ENCODE measurements at regions not wholly inside any gene's neighbourhood (a gene's known extent, or its start where the extent isn't known, plus 50 kb on each side); places are given as distances from the start of the nearest gene placed in this dataset.

DNA sequence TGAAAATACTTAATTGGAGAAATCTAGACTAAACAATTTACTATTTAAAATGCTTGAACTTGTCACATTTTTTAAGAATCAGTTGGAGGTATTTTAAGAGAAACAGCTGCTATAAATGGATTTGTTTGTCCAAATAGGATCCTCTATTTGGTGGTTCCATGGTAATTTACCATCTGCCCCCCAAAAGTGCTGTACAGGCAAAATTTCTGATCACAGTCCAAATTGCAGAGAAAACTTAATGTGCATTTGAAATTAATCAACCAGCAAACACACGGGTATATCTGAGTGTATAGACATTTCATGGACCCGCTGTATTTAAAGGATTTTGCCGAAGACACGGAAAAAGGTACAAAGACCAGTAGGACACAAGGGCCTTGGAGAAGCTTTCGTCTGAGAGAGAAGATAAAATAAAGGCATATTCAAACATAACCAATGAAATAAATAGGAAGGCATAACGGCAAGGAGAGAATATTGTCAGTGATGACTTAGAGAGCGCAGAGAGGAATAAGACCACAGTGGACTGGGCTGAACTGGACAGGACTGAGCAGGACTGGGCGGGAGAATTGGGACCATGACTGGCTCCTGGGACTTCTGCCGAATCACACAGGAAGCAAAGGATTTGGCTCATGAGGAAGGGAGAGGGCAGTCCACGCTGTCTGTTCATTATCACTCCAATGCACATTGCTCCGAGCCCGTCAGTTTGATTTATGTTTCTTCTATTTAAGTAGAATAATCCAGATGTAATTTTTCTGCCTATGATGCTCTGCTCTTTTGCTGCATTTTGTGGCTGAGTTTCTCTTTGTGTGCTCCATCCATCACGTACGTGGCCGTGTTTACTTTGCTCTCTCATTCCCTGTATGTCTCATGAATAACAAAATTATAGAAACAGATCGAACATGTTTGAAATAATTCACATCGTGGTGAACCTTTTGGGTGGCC lies 112.8 kb downstream of the PRLHR start:
- TF ChIP-seq POLR2A (IDR thresholded peaks at IDR 0.05; ENCODE audit: low read length) (no peak), CTCF (IDR thresholded peaks at IDR 0.05) (no peak), KDM5A (IDR thresholded peaks at IDR 0.05) (no peak), RAD21 (conservative IDR thresholded peaks at IDR 0.05 in 1 of 2, IDR thresholded peaks at IDR 0.05 in 1 of 2) (no peak), REST (IDR thresholded peaks at IDR 0.05) (no peak), PHF8 (IDR thresholded peaks at IDR 0.05; ENCODE audit: borderline replicate concordance, low read depth) (no peak), RCOR1 (IDR thresholded peaks at IDR 0.05; ENCODE audit: low read depth, low read length) (no peak), SMC3 (IDR thresholded peaks at IDR 0.05) (no peak)

Data from A549 (cell line).